Nephron (organoid): ENCODE measurements at regions not wholly inside any gene's neighbourhood (a gene's known extent, or its start where the extent isn't known, plus 50 kb on each side); places are given as distances from the start of the nearest gene placed in this dataset.

ENCODE experiments used
- H3K27ac Mint-ChIP-seq, 3 experiments: 2 replicates each; pipeline ENCODE4 v1.8.0; 2020; ENCODE audit warnings: mixed read lengths in 3 of 3, mild to moderate bottlenecking in 2 of 3, moderate library complexity in 1 of 3
- H3K27me3 Mint-ChIP-seq: 2 replicates; pipeline ENCODE4 v1.8.0; 2021; ENCODE audit warnings: low read depth, mild to moderate bottlenecking, moderate library complexity, mixed read lengths
- H3K36me3 Mint-ChIP-seq: 2 replicates; pipeline ENCODE4 v1.8.0; 2020; ENCODE audit warnings: low read depth, mixed read lengths
- H3K4me1 Mint-ChIP-seq: 2 replicates; pipeline ENCODE4 v1.8.0; 2020; ENCODE audit warnings: mixed read lengths
- H3K4me3 Mint-ChIP-seq, 3 experiments: 2 replicates each; pipeline ENCODE4 v1.8.0; 2020; ENCODE audit warnings: mild to moderate bottlenecking in 3 of 3, mixed read lengths in 3 of 3, moderate library complexity in 2 of 3
- H3K9me3 Mint-ChIP-seq: 2 replicates; pipeline ENCODE4 v1.8.0; 2020; ENCODE audit warnings: mixed read lengths
- CTCF ChIP-seq, 3 experiments: fragments of 200-600 bp; sonication (generic); IDR thresholded peaks; one replicate each; pipeline ENCODE4 v1.5.0; 2021; ENCODE audit warnings: antibody characterized with exemption in 3 of 3; ENCODE audit not compliant: unreplicated experiment in 3 of 3

GRCh38 chr3:151639418-151639740 lies 94.3 kb upstream of the AADACL2 start:
- H3K4me3 Mint-ChIP-seq: no peak overlapping the region
- peak overlapping the region in 2 of 3 experiments; percentile 43 for H3K27ac Mint-ChIP-seq
- H3K27me3 Mint-ChIP-seq: no peaks in the 10 kb centered on the region
- H3K9me3 Mint-ChIP-seq: no peaks in the 10 kb centered on the region
- H3K4me1 Mint-ChIP-seq: peaks cover 10% of the 10 kb centered on the region
- no peaks in the 10 kb centered on the region for H3K36me3 Mint-ChIP-seq
- no peak for TF ChIP-seq CTCF (IDR thresholded peaks at IDR 0.05; ENCODE audit: unreplicated experiment in 3 of 3)

GRCh38 chr3:151638555-151639417 lies 94.9 kb upstream of the AADACL2 start:
- Mint-ChIP-seq H3K27me3 (no peaks in the 10 kb centered on the region), H3K9me3 (no peaks in the 10 kb centered on the region), H3K4me3 (no peak overlapping the region), H3K4me1 (peaks cover 10% of the 10 kb centered on the region), H3K27ac (peak overlapping the region; percentile 28 to 43 (median 43)), H3K36me3 (no peaks in the 10 kb centered on the region)
- TF ChIP-seq CTCF (IDR thresholded peaks at IDR 0.05; ENCODE audit: unreplicated experiment in 3 of 3): no peak

- H3K27ac Mint-ChIP-seq: no peak overlapping the region
- no peaks in the 10 kb centered on the region for H3K36me3 Mint-ChIP-seq
Measured at GRCh38 chr3:151635905-151636304, 97.8 kb upstream of the AADACL2 start.

GRCh38 chr3:151631946-151632345 lies 101.8 kb upstream of the AADACL2 start:
- H3K36me3 Mint-ChIP-seq: no peaks in the 10 kb centered on the region

More at GRCh38 chr3:151635905-151636304, 97.8 kb upstream of the AADACL2 start:
- H3K9me3 Mint-ChIP-seq: peaks cover 3% of the 10 kb centered on the region
- H3K27me3 Mint-ChIP-seq: no peaks in the 10 kb centered on the region
- H3K4me3 Mint-ChIP-seq: no peak overlapping the region
- TF ChIP-seq CTCF (IDR thresholded peaks at IDR 0.05; ENCODE audit: unreplicated experiment in 3 of 3): no peak
- peaks cover 19% of the 10 kb centered on the region for H3K4me1 Mint-ChIP-seq

GRCh38 chr3:151630938-151631441 lies 102.7 kb upstream of the AADACL2 start:
- Mint-ChIP-seq H3K4me3 (no peak overlapping the region), H3K4me1 (peaks cover 16% of the 10 kb centered on the region), H3K27ac (peak overlapping the region in 2 of 3 experiments; percentile 38 to 49), H3K36me3 (no peaks in the 10 kb centered on the region), H3K9me3 (peaks cover 7% of the 10 kb centered on the region), H3K27me3 (no peaks in the 10 kb centered on the region)
- TF ChIP-seq CTCF (IDR thresholded peaks at IDR 0.05; ENCODE audit: unreplicated experiment in 3 of 3): no peak

More at GRCh38 chr3:151631946-151632345, 101.8 kb upstream of the AADACL2 start:
- Mint-ChIP-seq H3K9me3 (peaks cover 5% of the 10 kb centered on the region), H3K27ac (peak overlapping the region in 1 of 3 experiments; percentile 49), H3K27me3 (no peaks in the 10 kb centered on the region), H3K4me3 (no peak overlapping the region), H3K4me1 (peaks cover 16% of the 10 kb centered on the region)
- no peak for TF ChIP-seq CTCF (IDR thresholded peaks at IDR 0.05; ENCODE audit: unreplicated experiment in 3 of 3)
